ENCODE measurements at regions not wholly inside any gene's neighbourhood (a gene's known extent, or its start where the extent isn't known, plus 50 kb on each side); places are given as distances from the start of the nearest gene placed in this dataset.

- Histone ChIP-seq H3K27ac (replicated peaks) (no peak overlapping the region), H3K4me3 (replicated peaks; ENCODE audit: insufficient read depth, low read length) (no peak overlapping the region), H3K27me3 (ENCODE audit: insufficient read depth, poor library complexity, severe bottlenecking) (no peaks in the 10 kb centered on the region)
- TF ChIP-seq GABPA (IDR thresholded peaks at IDR 0.05; ENCODE audit: low read depth): no peak
- no peak for TF ChIP-seq POLR2AphosphoS5 (IDR thresholded peaks at IDR 0.05; ENCODE audit: low read depth)
- TF ChIP-seq CTCF (IDR thresholded peaks at IDR 0.05; ENCODE audit: insufficient read depth, low read length): no peak
- no peak for TF ChIP-seq SPI1 (IDR thresholded peaks at IDR 0.05; ENCODE audit: borderline replicate concordance, low read depth)
- no peak for TF ChIP-seq REST (IDR thresholded peaks at IDR 0.05; ENCODE audit: insufficient replicate concordance, low read depth)
- DNase-seq (ENCODE audit: low read depth in 1 of 2, low spot score in 1 of 2): no peak
Measured at GRCh38 chrX:68998716-68999115, 166.5 kb downstream of the PJA1 start.

- TF ChIP-seq SPI1 (IDR thresholded peaks at IDR 0.05; ENCODE audit: borderline replicate concordance, low read depth) (no peak), REST (IDR thresholded peaks at IDR 0.05; ENCODE audit: insufficient replicate concordance, low read depth) (no peak), POLR2AphosphoS5 (IDR thresholded peaks at IDR 0.05; ENCODE audit: low read depth) (no peak), GABPA (IDR thresholded peaks at IDR 0.05; ENCODE audit: low read depth) (no peak), CTCF (IDR thresholded peaks at IDR 0.05; ENCODE audit: insufficient read depth, low read length) (no peak)
- Histone ChIP-seq H3K4me3 (replicated peaks; ENCODE audit: insufficient read depth, low read length) (no peak overlapping the region), H3K27ac (replicated peaks) (no peak overlapping the region), H3K27me3 (ENCODE audit: insufficient read depth, poor library complexity, severe bottlenecking) (no peaks in the 10 kb centered on the region)
- no peak for DNase-seq (ENCODE audit: low read depth in 1 of 2, low spot score in 1 of 2)
Measured at GRCh38 chrX:68997911-68998310, 167.3 kb downstream of the PJA1 start.

GRCh38 chrX:68997511-68997910, 167.7 kb downstream of the PJA1 start:
- no peak overlapping the region for H3K27ac ChIP-seq (replicated peaks)
- no peak for TF ChIP-seq CTCF (IDR thresholded peaks at IDR 0.05; ENCODE audit: insufficient read depth, low read length)
- TF ChIP-seq REST (IDR thresholded peaks at IDR 0.05; ENCODE audit: insufficient replicate concordance, low read depth): no peak
- no peak for TF ChIP-seq GABPA (IDR thresholded peaks at IDR 0.05; ENCODE audit: low read depth)
- TF ChIP-seq POLR2AphosphoS5 (IDR thresholded peaks at IDR 0.05; ENCODE audit: low read depth): no peak
- TF ChIP-seq SPI1 (IDR thresholded peaks at IDR 0.05; ENCODE audit: borderline replicate concordance, low read depth): no peak
- H3K27me3 ChIP-seq (ENCODE audit: insufficient read depth, poor library complexity, severe bottlenecking): no peaks in the 10 kb centered on the region
- H3K4me3 ChIP-seq (replicated peaks; ENCODE audit: insufficient read depth, low read length): no peak overlapping the region
- no peak for DNase-seq (ENCODE audit: low read depth in 1 of 2, low spot score in 1 of 2)

Measured in HL-60 (cell line).